HepG2 (cell line): ENCODE measurements at regions not wholly inside any gene's neighbourhood (a gene's known extent, or its start where the extent isn't known, plus 50 kb on each side); places are given as distances from the start of the nearest gene placed in this dataset.

ENCODE experiments used
- NFIC ChIP-seq: IDR thresholded peaks from 2 replicates; pipeline ENCODE4 v1.6.1; 2012; ENCODE audit warnings: mild to moderate bottlenecking, low read length, inconsistent platforms
- PLRG1 ChIP-seq: fragments of 450-650 bp; conservative IDR thresholded peaks from 2 replicates; pipeline ENCODE4 v1.6.1; 2016
- SMC3 ChIP-seq: IDR thresholded peaks from 2 replicates; pipeline ENCODE4 v1.6.1; 2011; ENCODE audit warnings: low read length, improper control_type of control experiment

GRCh38 chr6:139829576-139829975 lies 455.1 kb upstream of the CITED2 start:
- TF ChIP-seq SMC3 (no peak), PLRG1 (no peak), NFIC (no peak)
